ENCODE measurements at regions not wholly inside any gene's neighbourhood (a gene's known extent, or its start where the extent isn't known, plus 50 kb on each side); places are given as distances from the start of the nearest gene placed in this dataset.
A peak's percentile ranks its signal among the peaks of the same experiment; 100 is the strongest.
"Not testable (repeated sequence)": the region's sequence is repeated elsewhere in the genome, so short reads cannot be mapped to it uniquely, and the experiment has no call there.

DNA sequence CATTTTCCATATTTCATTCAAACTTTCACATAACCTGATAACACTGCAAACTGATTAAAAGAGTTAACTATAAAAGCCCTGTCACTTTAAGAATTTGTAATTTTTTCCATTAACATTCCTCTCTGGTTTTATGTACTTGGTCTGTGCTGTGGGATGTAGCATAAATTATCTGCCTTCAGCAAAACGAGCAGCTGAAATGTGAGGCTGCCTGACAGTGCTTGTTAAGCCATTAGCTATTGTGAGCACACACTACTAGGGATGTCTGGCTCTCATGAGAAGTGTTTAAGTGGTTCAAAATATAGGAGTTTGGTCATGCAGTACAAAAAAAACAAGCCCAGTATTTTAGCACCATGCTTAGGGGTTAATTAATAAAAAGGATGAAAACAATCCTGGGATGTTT lies 63.0 kb downstream of the HOXA1 start:
- Histone ChIP-seq H3K36me3 (ENCODE audit: control insufficient read depth in 5 of 5, insufficient read depth in 5 of 5, low read length in 5 of 5) (no peaks in the 10 kb centered on the region), H3K27me3 (ENCODE audit: control insufficient read depth in 5 of 5, insufficient read depth in 4 of 5, low read length in 5 of 5) (no peaks in the 10 kb centered on the region), H3K4me1 (ENCODE audit: control insufficient read depth in 5 of 5, insufficient read depth in 5 of 5, low read length in 5 of 5) (peaks cover 0 to 15% (median 5%) of the 10 kb centered on the region in 5 donors), H3K4me3 (ENCODE audit: low read depth in 1 of 5, low read length in 5 of 5) (no peak overlapping the region), H3K9me3 (ENCODE audit: control insufficient read depth in 5 of 5, low read length in 5 of 5) (no peaks in the 10 kb centered on the region), H3K9ac (ENCODE audit: low read length in 5 of 5) (no peak overlapping the region), H3K27ac (ENCODE audit: low read depth, low read length) (no peak overlapping the region)

DNA sequence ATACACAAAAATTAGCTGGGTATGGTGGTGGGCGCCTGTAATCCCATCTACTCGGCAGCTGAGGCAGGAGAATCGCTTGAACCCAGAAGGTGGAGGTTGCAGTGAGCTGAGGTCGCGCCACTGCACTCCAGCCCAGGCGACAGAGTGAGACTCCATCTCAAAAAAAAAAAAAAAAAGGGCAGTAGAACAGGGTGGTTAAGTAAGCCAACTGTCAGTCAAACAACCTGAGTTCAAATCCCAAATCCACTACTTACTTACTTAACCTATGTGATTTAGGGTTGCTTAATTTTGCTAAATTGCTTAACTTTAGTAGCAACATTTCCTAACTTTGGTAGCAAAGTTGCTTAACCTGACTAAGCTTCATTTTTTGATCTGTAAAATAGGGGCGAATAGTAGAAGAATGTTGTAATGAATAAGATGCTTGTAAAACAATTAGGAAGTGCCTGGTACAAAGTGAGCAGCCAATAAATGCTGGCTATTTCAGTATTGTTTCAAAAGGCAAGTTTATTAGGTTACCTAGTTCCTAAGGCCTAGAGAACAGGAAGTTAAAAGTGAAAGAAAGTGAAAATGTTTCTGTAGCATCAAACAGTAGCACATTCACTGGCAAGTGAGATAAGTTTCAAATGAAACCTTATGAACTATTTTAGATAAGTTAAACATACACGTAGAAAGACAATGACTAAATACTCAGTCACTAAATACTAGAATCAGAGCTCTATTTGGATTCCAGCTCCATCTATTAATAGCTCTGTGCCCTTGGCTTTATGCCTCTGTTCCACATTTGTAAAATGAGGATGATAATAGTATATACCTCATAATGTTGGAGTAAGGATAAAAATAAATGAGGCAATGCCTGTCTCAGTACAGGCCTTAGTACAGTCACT lies 64.3 kb downstream of the HOXA1 start:
- no peaks in the 10 kb centered on the region for H3K9me3 ChIP-seq (ENCODE audit: control insufficient read depth in 5 of 5, low read length in 5 of 5)
- no peak overlapping the region for H3K27ac ChIP-seq (ENCODE audit: low read depth, low read length)
- peak overlapping the region in 1 of 5 donors; percentile 35 for H3K9ac ChIP-seq (ENCODE audit: low read length in 5 of 5)
- H3K27me3 ChIP-seq (ENCODE audit: control insufficient read depth in 5 of 5, insufficient read depth in 4 of 5, low read length in 5 of 5): no peaks in the 10 kb centered on the region
- no peaks in the 10 kb centered on the region for H3K36me3 ChIP-seq (ENCODE audit: control insufficient read depth in 5 of 5, insufficient read depth in 5 of 5, low read length in 5 of 5)
- peaks cover 0 to 15% (median 5%) of the 10 kb centered on the region in 5 donors for H3K4me1 ChIP-seq (ENCODE audit: control insufficient read depth in 5 of 5, insufficient read depth in 5 of 5, low read length in 5 of 5)
- H3K4me3 ChIP-seq (ENCODE audit: low read depth in 1 of 5, low read length in 5 of 5): no peak overlapping the region

DNA sequence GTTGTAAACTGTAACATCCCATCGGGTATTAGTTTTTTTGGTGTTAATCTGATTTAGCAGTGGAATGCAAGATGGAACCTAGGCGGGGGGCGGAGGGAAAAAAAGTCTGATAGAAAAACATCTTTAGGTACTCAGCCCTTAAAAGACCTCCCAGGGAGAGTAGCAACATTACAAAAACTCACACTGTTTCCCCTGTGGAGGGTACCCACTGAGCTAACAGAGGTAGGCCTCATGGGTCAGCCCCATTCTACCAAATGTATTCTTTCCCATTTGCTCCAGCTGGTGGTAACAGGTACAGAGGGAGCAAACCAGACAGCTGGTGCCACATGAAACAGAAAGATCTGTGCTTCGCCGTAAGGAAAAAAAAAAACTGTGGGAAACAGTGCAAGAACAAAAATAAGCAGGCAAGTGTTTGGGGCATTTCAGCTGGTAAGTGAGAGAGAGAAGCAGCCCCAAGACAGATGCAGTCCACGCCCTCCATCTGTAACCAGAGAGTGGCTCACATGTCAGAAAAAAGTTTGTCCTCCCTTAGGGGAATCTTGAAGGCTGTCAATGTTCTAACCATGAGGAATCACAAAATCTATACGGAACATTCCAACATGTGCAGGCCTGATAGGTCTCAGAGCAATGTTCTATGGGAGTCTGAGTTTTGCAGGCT lies 65.3 kb downstream of the HOXA1 start:
- H3K36me3 ChIP-seq (ENCODE audit: control insufficient read depth in 5 of 5, insufficient read depth in 5 of 5, low read length in 5 of 5): no peaks in the 10 kb centered on the region
- no peak overlapping the region for H3K9ac ChIP-seq (ENCODE audit: low read length in 5 of 5)
- H3K4me1 ChIP-seq (ENCODE audit: control insufficient read depth in 5 of 5, insufficient read depth in 5 of 5, low read length in 5 of 5): peaks cover 0 to 15% (median 5%) of the 10 kb centered on the region in 5 donors
- no peaks in the 10 kb centered on the region for H3K9me3 ChIP-seq (ENCODE audit: control insufficient read depth in 5 of 5, low read length in 5 of 5)
- no peaks in the 10 kb centered on the region for H3K27me3 ChIP-seq (ENCODE audit: control insufficient read depth in 5 of 5, insufficient read depth in 4 of 5, low read length in 5 of 5)
- no peak overlapping the region for H3K4me3 ChIP-seq (ENCODE audit: low read depth in 1 of 5, low read length in 5 of 5)
- H3K27ac ChIP-seq (ENCODE audit: low read depth, low read length): no peak overlapping the region

DNA sequence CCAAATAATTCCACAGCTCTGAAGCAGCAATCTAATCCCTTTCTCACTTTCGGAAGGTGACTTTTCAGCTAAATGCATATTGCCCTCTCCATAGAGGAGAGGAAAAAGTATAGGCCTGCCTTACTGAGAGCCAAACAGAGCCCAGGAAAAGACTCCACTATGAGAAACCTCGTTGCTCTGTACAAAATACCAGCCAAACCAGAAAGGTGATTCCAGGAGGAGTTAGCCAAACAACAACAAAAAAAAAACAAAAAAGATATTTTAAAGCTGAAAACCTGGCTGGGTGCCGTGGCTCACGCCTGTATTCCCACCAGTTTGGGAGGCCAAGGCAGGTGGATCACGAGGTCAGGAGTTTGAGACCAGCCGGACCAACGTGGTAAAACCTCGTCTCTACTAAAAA lies 70.5 kb downstream of the HOXA1 start:
- no peak overlapping the region for H3K27ac ChIP-seq (ENCODE audit: low read depth, low read length)
- no peaks in the 10 kb centered on the region for H3K27me3 ChIP-seq (ENCODE audit: control insufficient read depth in 5 of 5, insufficient read depth in 4 of 5, low read length in 5 of 5)
- no peak overlapping the region for H3K9ac ChIP-seq (ENCODE audit: low read length in 5 of 5)
- H3K9me3 ChIP-seq (ENCODE audit: control insufficient read depth in 5 of 5, low read length in 5 of 5): no peaks in the 10 kb centered on the region
- H3K36me3 ChIP-seq (ENCODE audit: control insufficient read depth in 5 of 5, insufficient read depth in 5 of 5, low read length in 5 of 5): no peaks in the 10 kb centered on the region
- H3K4me3 ChIP-seq (ENCODE audit: low read depth in 1 of 5, low read length in 5 of 5): no peak overlapping the region
- no peaks in the 10 kb centered on the region for H3K4me1 ChIP-seq (ENCODE audit: control insufficient read depth in 5 of 5, insufficient read depth in 5 of 5, low read length in 5 of 5)

DNA sequence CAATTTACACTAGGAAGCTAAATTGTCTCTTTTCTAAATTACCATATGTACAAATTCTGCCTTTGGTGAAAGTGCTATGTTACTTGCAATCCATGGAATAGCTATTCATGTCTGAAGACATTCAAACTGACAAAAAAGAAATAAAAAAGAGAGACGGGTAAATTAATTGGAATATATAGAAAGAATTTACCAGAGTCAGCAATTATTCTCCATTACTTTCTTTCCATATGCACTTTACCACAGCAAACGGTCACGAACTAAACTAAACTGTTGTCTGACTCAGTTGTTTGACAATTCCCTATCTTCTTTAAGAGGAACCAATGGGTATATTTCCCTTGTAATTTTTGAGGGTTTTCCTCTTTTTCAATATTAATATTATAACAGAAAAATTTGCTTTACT lies 85.7 kb downstream of the HOXA1 start:
- Histone ChIP-seq H3K9me3 (ENCODE audit: control insufficient read depth in 5 of 5, low read length in 5 of 5) (peaks cover 0 to 13% (median 6%) of the 10 kb centered on the region in 5 donors), H3K27ac (ENCODE audit: low read depth, low read length) (no peak overlapping the region), H3K4me1 (ENCODE audit: control insufficient read depth in 5 of 5, insufficient read depth in 5 of 5, low read length in 5 of 5) (no peaks in the 10 kb centered on the region)

DNA sequence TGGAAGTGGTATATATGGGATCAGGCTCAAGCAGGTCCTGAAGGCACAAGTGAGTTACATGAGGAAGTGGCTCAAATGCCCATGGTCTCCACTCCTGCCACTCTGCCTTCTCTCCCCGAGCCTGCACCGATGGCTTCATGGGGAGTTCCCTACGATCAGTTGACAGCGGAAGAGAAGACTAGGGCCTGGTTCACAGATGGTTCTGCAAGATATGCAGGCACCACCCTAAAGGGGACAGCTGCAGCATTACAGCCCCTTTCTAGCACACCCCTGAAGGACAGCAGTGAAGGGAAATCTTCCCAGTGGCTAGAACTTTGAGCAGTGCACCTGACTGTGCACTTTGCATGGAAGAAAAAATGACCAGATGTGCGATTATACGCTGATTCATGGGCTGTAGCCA lies 95.3 kb downstream of the HOXA1 start:
- no peaks in the 10 kb centered on the region for H3K4me1 ChIP-seq (ENCODE audit: control insufficient read depth in 5 of 5, insufficient read depth in 5 of 5, low read length in 5 of 5)
- H3K27ac ChIP-seq (ENCODE audit: low read depth, low read length): no peak overlapping the region
- H3K36me3 ChIP-seq (ENCODE audit: control insufficient read depth in 5 of 5, insufficient read depth in 5 of 5, low read length in 5 of 5): no peaks in the 10 kb centered on the region
- no peak overlapping the region for H3K9ac ChIP-seq (ENCODE audit: low read length in 5 of 5)
- H3K27me3 ChIP-seq (ENCODE audit: control insufficient read depth in 5 of 5, insufficient read depth in 4 of 5, low read length in 5 of 5): no peaks in the 10 kb centered on the region
- H3K9me3 ChIP-seq (ENCODE audit: control insufficient read depth in 5 of 5, low read length in 5 of 5): peaks cover 3 to 20% (median 10%) of the 10 kb centered on the region in 5 donors
- H3K4me3 ChIP-seq (ENCODE audit: low read depth in 1 of 5, low read length in 5 of 5): no peak overlapping the region

More for the DNA sequence above, 85.7 kb downstream of the HOXA1 start:
- peaks cover 0 to 3% (median 0%) of the 10 kb centered on the region in 5 donors for H3K27me3 ChIP-seq (ENCODE audit: control insufficient read depth in 5 of 5, insufficient read depth in 4 of 5, low read length in 5 of 5)
- H3K4me3 ChIP-seq (ENCODE audit: low read depth in 1 of 5, low read length in 5 of 5): no peak overlapping the region
- H3K9ac ChIP-seq (ENCODE audit: low read length in 5 of 5): no peak overlapping the region
- no peaks in the 10 kb centered on the region for H3K36me3 ChIP-seq (ENCODE audit: control insufficient read depth in 5 of 5, insufficient read depth in 5 of 5, low read length in 5 of 5)

DNA sequence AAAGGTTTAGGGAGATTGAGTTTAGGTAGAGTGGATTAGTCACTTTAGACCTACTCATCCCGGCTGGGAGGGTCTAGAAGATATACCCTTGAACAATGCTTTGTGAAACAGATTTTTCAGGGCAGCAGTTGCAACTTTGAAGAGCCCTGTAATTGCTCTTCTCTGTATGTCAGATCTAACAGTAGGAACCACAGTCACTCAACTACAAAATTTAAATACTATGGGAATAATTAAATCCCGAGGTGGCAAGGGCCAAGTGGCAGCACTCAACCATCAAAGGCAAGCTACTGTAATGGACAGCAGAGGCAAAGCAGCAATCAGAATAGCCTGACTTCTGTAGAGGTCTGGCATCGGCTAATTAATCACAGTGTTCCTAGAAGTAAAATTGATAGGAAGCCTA lies 97.5 kb downstream of the HOXA1 start:
- H3K4me1 ChIP-seq (ENCODE audit: control insufficient read depth in 5 of 5, insufficient read depth in 5 of 5, low read length in 5 of 5); H3K4me3 ChIP-seq (ENCODE audit: low read depth in 1 of 5, low read length in 5 of 5); H3K27me3 ChIP-seq (ENCODE audit: control insufficient read depth in 5 of 5, insufficient read depth in 4 of 5, low read length in 5 of 5); H3K27ac ChIP-seq (ENCODE audit: low read depth, low read length); H3K9ac ChIP-seq (ENCODE audit: low read length in 5 of 5); H3K36me3 ChIP-seq (ENCODE audit: control insufficient read depth in 5 of 5, insufficient read depth in 5 of 5, low read length in 5 of 5): not testable (repeated sequence)
- H3K9me3 ChIP-seq (ENCODE audit: control insufficient read depth in 5 of 5, low read length in 5 of 5): peaks cover 3 to 20% (median 10%) of the 10 kb centered on the region in 5 donors

DNA sequence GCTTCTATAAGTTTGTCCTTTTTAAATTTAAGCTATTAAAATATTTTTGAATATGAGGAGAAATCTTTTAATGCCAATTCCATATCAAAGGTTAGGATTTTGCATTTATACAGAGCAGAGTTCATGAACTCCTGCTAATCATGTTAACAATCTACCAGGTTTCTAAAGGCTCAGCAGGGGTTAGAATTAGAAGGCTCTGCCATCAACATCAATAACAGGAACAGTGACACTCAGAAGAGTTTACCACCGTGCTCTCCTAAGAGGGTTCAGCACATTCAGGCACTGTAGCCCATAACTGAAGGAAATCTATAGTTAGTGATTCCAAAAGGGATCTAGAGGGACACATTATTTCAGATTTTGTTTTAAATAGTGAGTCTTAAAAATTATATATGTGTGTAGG lies 100.1 kb downstream of the HOXA1 start:
- Histone ChIP-seq H3K27ac (ENCODE audit: low read depth, low read length) (no peak overlapping the region), H3K9me3 (ENCODE audit: control insufficient read depth in 5 of 5, low read length in 5 of 5) (peaks cover 3 to 20% (median 10%) of the 10 kb centered on the region in 5 donors), H3K4me1 (ENCODE audit: control insufficient read depth in 5 of 5, insufficient read depth in 5 of 5, low read length in 5 of 5) (no peaks in the 10 kb centered on the region), H3K36me3 (ENCODE audit: control insufficient read depth in 5 of 5, insufficient read depth in 5 of 5, low read length in 5 of 5) (no peaks in the 10 kb centered on the region), H3K9ac (ENCODE audit: low read length in 5 of 5) (no peak overlapping the region), H3K27me3 (ENCODE audit: control insufficient read depth in 5 of 5, insufficient read depth in 4 of 5, low read length in 5 of 5) (no peaks in the 10 kb centered on the region), H3K4me3 (ENCODE audit: low read depth in 1 of 5, low read length in 5 of 5) (no peak overlapping the region)

DNA sequence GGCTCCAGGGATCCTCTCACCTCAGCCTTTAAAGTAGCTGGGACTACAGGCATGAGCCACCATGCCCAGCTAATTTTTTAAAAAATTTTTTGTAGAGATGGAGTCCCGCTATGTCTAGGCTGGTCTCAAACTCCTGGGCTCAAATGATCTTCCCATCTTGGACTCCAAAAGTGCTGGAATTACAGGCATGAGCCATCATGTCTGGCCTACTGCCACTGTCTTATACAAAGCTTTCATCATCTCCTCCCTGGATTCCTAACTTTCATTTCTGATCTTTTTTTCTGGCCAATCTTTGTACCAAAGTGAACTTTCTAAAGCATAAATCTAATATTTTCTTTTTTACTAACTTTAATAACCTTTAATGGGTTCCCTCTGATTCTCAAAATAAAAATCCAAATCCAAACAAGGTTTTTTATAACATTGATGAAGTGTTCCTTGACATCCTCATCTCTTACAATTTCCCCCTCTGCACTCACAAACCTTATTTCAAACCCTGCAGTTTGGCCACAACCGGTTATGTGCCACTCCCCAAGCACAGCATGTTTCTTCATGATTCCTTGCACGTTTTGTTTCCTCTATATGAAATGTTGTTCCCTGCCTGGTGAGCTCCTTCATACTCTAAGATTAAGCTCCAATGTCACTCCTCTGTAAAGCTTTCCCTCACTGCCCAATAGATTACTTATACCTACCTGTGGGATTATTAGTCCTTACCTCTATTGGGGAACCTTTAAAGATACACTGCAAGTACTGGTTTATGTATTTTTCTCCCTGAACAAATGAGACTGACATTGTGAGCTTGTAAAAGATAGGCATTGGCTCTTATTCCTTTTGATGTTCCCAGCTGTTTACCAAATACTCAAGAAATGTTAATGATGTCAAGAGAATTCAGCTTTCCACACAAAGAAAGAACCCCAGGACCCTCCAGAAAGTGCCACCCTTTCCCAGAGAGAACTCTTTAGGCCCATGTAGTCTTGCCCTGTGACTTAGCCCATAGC lies 101.7 kb downstream of the HOXA1 start:
- Histone ChIP-seq H3K9ac (ENCODE audit: low read length in 5 of 5) (no peak overlapping the region), H3K4me3 (ENCODE audit: low read depth in 1 of 5, low read length in 5 of 5) (no peak overlapping the region)

More for the DNA sequence above, 101.7 kb downstream of the HOXA1 start:
- Histone ChIP-seq H3K9me3 (ENCODE audit: control insufficient read depth in 5 of 5, low read length in 5 of 5) (peaks cover 3 to 19% (median 10%) of the 10 kb centered on the region in 5 donors), H3K27me3 (ENCODE audit: control insufficient read depth in 5 of 5, insufficient read depth in 4 of 5, low read length in 5 of 5) (no peaks in the 10 kb centered on the region), H3K27ac (ENCODE audit: low read depth, low read length) (no peak overlapping the region), H3K36me3 (ENCODE audit: control insufficient read depth in 5 of 5, insufficient read depth in 5 of 5, low read length in 5 of 5) (no peaks in the 10 kb centered on the region), H3K4me1 (ENCODE audit: control insufficient read depth in 5 of 5, insufficient read depth in 5 of 5, low read length in 5 of 5) (no peaks in the 10 kb centered on the region)

Data from subcutaneous abdominal adipose tissue (tissue), 5 donors.